ENCODE measurements at regions not wholly inside any gene's neighbourhood (a gene's known extent, or its start where the extent isn't known, plus 50 kb on each side); places are given as distances from the start of the nearest gene placed in this dataset.
"Not testable (repeated sequence)": the region's sequence is repeated elsewhere in the genome, so short reads cannot be mapped to it uniquely, and the experiment has no call there.

DNA sequence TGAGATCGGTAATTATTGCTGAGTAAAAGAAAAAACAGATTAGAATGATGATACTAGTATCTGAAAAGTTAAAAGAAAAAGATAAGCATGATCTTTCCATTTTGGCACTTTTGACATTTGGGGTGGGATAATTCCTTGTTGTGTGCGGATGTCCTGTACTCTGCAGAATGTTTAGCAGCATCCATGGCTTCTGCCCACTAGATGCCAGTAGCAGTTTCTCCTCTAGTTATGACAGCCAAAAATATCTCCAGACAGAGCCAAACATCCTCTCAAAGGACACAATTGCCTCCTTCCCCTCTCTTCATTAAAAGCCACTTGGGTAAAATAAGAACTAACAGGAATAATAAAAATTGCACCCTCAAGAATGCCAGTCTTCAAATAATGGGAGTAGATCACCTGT is 468.8 kb upstream of the GRM7 start:
- DNase-seq = no peak

GRCh38 chr3:6394944-6395343 is 466.0 kb upstream of the GRM7 start:
- no peak for DNase-seq

DNA sequence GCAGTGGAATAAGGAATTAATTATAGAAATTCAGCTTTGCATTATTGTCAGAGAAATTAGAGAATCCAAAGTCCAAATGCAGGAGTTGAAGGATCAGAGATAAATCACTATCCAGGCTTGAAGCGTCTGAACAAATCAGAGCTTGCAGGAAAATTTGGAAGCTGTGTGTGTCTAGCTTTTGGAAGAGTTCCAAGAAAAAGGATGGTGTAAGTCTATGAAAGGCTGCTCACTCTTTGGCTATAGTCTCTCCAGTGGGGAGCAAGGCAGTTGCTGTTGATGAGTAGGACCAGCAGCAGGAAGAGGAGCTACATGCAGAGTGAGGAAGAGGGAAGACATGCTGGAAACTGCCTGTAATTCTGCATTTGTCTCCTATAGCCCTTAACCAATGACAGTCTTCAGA is 464.3 kb upstream of the GRM7 start:
- no peak for DNase-seq

DNA sequence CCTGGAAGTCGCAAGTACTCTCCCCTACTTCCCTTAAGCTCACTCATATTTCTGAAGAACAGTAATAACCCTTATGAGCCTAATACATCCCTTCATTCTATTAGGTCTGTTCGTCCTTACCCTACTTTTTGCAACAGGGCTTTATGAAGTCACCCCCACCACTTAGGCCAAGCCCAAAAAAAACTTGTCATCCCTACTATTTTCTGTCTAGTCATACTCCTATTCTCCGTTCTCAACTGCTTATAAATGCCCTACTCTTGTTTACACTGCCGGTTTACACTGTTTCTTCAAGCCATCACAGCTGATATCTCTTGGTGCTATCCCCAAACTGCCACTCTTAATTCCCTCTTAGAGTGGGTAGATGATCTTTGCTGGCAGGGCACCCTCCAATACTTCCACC is 458.2 kb upstream of the GRM7 start:
- not testable (repeated sequence) for DNase-seq

GRCh38 chr3:6406923-6407322 is 454.0 kb upstream of the GRM7 start:
- not testable (repeated sequence) for DNase-seq

DNA sequence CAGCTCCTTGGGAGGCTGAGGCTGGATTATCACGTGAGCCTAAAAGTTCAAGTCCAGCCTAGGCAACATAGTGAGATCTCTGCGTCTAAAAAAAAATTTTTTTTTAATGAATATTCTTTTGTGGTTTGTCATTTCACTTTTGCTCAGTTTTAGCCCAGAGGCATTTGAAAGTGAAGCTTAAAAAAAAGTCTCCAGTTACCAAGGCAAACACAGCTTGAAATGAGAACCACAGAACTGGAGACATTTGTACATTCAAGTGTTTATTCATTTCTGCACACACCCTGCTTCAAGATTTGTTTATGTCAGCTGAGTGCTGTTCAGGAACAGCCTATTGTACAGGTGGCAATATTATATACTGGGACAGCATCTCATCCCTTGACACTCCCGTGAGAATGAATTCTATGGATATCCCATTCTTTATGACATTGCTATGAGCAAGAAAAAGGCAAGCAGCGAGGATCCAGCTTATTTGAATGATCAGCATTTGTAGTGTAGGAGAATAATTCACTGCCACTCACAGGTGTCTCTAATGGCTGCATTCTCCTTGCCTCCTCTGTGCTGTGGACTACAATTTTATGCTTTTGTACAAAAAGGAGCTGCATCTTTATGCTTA is 444.8 kb upstream of the GRM7 start:
- no peak for DNase-seq

DNA sequence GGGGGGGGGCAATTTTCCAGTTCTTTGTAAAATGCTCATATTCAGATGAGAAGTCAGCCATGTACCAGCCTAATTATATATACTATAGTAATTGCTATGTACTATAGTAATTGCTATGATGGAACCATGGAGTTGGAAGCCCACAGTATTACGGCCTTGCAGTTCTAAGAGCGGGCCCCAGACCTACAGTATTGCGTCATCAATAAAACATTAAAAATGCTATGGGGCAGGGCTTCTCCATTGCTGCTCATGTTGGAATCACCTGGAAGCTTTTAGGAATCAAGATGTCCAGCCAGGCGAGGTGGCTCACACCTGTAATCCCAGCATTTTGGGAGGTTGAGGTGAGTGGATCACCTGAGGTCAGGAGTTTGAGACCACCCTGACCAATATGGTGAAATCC is 443.7 kb upstream of the GRM7 start:
- no peak for DNase-seq

- DNase-seq = no peak
Observed at GRCh38 chr3:6418485-6418884, 442.4 kb upstream of the GRM7 start.

DNA sequence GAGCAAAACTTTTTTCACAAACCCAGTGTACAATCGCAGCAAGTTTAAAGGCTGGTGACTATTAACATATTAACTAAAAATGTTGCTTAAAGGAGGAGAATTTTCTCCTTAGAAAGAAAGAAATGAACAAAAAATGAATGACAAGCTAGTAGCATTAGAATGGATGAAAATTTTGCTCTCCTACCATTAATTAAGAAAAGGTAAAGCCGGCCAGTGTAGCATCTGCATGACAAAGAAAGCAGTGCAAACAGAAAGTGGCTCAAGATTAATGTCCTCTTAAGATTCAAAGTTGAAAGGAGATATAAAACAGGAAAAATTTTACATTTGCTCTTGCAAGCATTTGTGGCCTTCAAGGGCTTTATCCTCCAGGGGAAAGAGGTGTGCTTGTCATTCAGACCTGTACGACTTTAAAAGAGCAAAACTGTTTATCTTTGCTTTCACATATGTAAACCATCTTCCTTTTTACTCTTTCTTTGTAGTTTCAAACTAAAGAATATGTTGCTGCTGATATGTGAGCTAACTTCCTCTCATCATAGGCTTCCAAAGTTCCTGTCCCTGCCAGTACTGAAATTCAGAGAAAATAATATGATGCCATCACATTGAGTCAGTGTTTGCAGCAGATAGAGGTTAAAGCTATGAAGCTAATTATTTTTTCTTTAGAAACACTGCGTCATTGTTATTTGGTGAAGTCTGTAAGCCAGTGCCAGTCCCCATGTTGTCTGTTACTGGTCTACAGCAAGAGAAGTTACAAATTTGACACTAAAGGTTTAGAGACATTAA is 439.1 kb upstream of the GRM7 start:
- no peak for DNase-seq

- no peak for DNase-seq
Observed at GRCh38 chr3:6425289-6425820, 435.6 kb upstream of the GRM7 start.

DNA sequence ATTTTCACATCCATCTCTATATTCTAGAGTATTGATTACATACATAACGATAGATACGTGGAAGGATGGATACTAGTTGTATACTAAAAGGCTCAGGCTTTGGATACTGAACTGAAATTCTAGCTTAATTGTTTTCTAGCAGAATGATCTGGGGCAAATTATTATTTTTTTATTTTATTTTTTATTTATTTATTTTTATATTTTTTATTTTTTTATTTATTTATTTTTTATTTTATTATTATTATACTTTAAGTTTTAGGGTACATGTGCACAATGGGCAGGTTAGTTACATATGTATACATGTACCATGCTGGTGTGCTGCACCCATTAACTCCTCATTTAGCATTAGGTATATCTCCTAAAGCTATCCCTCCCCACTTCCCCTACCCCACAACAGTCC is 432.6 kb upstream of the GRM7 start:
- not testable (repeated sequence) for DNase-seq

DNA sequence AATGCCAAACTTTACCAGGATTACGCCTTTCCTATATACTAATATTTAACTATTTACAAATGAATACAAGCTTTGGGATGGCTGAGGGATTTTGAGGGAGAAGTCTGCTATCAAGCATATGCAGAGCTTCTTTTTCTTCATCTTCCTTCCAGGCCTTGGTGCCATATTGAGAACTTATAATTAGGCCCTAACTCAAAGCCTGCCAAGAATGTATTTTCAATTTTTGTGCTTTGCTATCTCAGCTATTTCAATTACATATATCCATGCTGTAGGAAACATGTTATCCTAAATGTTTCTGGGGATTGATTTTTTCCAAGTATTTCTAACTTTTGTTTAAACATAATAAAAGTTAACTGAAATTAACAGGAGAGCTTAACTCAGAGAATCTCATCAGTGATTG is 425.0 kb upstream of the GRM7 start:
- no peak for DNase-seq

DNA sequence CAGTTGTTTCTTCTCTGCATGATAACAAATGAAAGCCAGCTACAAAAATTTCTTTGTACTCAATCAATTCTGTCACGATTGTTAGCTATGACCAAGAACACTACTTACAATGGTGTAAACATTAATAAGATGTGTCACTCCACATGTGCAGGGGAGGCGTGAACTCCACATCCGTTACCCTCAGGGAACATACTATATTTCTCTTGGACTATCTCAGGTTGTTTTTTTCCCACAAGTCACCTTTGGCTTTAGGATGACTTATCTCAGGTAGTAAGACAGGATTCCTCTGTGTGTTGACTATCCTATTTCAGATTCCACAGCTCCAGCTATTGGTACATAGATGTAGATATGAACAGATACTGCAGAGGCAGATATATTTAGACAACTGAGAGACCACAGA is 423.3 kb upstream of the GRM7 start:
- no peak for DNase-seq

DNA sequence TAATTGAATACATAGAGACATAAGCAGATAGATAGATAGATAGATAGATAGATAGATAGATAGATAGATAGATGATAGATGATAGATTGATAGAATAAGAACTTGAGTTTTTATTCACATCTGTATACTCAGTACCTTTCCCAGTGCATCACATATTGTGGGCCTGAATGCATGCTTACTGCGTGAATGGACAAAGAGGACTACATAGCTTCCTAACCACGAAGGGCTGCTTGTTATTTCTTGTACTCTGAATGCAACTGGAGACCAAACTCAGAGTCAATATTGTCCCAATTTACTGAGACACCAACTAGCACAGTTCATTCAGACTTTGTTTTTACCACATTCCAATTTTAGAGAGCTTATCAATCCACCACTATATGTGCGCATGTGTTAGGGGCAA is 422.9 kb upstream of the GRM7 start:
- no peak for DNase-seq

DNA sequence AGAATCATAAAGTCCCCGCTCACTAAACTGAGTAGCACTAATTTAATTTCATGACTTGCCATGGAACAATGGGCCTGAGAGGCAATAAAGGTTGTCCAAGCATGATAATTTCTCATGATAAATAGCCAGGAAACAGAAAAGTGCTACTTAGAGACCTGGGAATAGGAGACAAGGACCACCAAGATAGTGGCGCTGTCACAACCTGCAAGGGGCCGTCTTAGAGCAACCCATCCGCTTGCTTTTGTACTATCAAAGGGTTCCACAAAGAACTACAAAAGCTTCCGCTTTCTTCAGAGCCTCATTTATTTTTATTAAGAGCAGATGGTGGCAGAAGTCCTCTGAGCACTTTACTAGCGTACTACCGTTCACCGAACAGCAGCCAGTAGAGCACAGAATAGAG is 421.7 kb upstream of the GRM7 start:
- DNase-seq = no peak

DNA sequence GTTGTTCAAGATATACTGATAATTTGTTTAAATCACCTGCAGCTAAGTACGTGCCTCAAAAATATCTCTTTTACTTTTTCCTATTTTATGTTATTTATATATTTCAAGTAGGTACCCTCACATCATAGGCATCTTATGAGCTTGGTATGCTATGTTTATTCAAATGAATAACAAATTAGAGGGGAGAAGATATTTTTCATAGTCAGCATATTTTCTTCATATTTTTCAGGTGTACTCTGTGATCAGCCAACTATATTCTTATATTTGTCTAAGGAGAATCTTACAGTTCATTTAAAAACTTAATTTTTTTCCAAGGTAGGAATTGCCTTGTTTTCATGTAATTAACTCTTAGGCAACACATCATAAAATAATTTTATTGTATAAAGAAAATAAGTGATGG is 421.1 kb upstream of the GRM7 start:
- DNase-seq = no peak

- no peak for DNase-seq
Observed at GRCh38 chr3:6444888-6445658, 415.8 kb upstream of the GRM7 start.

GRCh38 chr3:6447166-6447801 is 413.6 kb upstream of the GRM7 start:
- no peak for DNase-seq

DNA sequence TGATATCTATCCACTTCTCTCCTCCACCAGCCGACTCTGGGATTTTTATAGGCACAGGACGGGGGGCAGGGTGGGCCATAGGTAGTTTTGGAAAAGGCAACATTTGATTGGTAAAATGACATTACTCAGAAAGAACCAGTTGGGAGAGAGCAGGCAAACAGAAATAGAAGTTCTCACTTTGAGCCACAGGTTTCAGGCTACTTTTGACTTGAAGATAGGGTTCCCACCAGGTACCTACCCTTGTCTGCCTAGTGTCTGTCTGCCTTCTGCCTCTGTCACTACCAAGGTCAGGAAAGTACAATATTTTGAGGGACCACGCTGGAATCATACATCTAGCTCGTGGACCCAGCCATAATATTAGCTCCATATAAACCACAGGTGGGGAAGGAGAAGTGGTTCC is 412.9 kb upstream of the GRM7 start:
- DNase-seq = no peak

- no peak for DNase-seq
Observed at GRCh38 chr3:6449099-6449498, 411.8 kb upstream of the GRM7 start.

DNA sequence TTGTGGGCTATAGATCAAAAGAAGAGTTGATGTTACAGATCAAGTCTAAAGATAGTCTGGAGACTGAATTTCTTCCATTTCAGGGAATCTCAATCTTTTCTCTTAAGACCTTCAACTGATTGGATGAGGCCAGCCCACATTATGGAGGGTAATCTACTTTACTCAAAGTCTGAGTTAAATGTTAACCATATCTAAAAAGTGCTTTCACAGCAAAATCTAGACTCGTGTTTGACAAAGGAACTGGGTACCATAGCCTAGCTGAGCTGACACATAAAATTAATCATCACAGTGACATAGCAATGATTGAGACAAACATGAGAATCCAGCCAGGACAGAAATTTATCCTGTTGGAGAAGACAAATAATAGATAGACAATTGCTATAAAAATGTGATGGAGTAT is 407.9 kb upstream of the GRM7 start:
- DNase-seq = no peak

DNA sequence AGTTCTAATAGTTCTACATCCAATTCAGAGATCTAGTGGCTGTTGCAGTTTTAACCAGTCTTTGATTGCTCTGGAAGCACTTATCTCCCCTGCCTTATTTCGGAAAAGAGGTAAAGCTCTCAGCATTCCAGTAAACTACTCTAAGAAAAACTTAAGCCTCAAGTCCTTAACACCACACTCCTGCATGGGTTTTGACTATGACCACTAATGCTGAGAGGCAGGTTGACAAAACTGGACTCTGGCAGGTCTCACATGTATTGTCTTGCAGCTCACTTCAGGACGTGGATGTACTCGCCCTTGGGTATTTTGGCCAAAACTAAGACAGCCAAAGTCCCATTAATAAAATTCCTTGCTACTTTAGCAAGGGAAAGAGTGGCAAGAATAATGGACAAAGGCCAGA is 405.9 kb upstream of the GRM7 start:
- DNase-seq = no peak

DNA sequence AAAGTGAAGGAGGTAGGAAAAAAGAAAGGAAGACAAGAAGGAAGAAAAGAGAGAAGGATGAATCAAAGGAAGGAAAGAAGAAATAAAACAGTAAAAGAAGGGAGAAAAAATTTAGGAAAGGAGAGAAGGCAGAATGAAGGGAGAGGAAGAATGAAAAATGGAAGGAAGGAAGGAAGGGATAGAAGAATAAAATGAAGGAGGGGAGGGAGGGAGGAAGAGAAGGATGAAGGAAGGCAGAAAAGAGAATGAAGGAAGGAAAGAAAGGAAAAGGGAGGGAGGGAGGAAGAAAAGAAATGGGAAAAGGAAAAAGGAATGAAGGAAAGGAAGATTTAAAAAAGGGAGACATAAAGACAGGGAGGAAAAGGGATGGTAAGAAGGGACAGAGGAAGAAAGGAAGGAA is 393.7 kb upstream of the GRM7 start:
- DNase-seq = no peak
